Activated CD4-positive, alpha-beta T cell treated with anti-CD3 and anti-CD28 coated beads, Interleukin-2, amount 50 U/mL, for 48 hours (primary cell): ENCODE measurements at regions not wholly inside any gene's neighbourhood (a gene's known extent, or its start where the extent isn't known, plus 50 kb on each side); places are given as distances from the start of the nearest gene placed in this dataset.
"Not testable (repeated sequence)": the region's sequence is repeated elsewhere in the genome, so short reads cannot be mapped to it uniquely, and the experiment has no call there.

Source experiments
- DNase-seq, 2 experiments: peaks; one replicate each; pipeline ENCODE4 v3.0.0-alpha.2; 2020

DNA sequence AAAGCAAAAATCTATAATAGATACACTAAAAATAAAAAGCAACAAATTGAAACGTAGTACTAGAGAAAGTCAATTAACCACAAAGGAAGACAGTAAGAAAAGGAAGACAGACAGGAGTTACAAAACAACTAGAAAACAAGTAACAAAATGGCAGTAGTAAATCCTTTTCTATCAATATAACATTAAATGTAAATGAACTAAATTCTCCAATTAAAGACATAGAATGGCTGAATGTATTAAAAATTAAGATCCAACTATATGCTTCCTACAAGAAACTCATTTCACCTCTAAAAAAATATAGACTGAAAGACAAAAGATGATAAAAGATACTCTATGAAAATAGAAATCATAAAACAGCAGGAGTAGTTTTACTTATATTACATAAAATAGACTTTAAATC lies 79.1 kb downstream of the CTH start:
- DNase-seq: no peak

GRCh38 chr1:70495370-70495769 lies 84.3 kb downstream of the CTH start:
- DNase-seq: no peak

GRCh38 chr1:70496181-70496580 lies 85.1 kb downstream of the CTH start:
- no peak for DNase-seq

DNA sequence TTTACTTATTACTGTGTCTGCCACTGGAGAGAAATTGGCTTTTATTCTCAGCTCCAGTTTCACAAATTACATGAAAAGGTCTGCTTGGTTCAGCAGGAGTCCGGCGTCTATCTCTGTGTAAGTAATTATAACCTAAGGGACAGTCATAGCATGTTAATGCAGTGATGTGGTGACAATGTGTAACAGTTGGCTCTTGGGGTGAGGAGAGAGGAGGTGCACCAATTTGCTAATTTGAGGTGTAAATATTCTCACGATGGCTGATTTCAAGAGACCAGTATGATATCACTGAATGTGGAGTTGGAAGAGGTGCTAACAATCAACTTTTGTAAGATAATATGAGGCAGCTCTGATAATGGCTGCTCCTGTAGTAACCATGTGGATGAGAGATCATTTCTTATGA lies 86.1 kb downstream of the CTH start:
- no peak for DNase-seq

GRCh38 chr1:70498666-70499065 lies 87.6 kb downstream of the CTH start:
- DNase-seq: no peak

DNA sequence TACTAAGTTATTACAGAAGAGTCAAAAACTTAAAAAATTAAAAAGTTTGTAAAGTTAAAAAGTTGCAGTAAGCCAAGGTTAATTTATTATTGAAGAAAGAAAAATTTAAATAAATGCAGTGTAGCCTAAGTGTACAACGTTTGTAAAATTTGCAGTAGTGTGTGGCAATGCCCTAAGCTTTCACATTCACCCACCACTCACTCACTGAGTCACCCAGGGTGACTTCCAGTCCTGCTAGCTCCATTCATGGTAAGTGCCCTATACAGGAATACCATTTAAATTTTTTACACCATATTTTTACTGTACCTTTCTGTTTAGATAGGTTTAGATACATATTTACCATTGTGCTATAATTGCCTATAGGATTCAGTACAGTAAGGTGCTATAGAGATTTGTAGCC lies 88.6 kb downstream of the CTH start:
- no peak for DNase-seq

DNA sequence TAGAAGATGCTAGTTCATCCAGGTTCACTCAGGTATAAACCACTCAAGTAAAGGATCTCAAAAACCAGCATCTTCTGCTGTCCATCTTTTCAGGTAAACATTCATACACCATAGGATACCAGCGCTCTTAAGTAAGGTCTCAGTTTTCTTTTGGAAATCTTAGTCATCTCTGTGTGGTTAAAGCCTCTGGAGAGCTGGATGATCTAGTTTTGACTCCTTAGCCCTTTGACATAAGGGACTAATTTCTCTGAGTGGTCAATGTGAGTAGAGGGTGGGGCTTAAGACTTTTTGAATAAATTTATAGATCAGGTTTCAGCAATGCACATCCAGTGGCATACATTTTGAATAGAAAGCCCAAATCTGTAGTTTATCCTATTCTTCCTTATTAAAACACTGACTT lies 92.3 kb downstream of the CTH start:
- no peak for DNase-seq

- DNase-seq: peak in 1 of 2 experiments; percentile 11
Measured at GRCh38 chr1:70504176-70504820, 93.2 kb downstream of the CTH start.

- DNase-seq: no peak
Measured at GRCh38 chr1:70504821-70505193, 93.7 kb downstream of the CTH start.

- not testable (repeated sequence) for DNase-seq
Measured at GRCh38 chr1:70507991-70508390, 96.9 kb downstream of the CTH start.

DNA sequence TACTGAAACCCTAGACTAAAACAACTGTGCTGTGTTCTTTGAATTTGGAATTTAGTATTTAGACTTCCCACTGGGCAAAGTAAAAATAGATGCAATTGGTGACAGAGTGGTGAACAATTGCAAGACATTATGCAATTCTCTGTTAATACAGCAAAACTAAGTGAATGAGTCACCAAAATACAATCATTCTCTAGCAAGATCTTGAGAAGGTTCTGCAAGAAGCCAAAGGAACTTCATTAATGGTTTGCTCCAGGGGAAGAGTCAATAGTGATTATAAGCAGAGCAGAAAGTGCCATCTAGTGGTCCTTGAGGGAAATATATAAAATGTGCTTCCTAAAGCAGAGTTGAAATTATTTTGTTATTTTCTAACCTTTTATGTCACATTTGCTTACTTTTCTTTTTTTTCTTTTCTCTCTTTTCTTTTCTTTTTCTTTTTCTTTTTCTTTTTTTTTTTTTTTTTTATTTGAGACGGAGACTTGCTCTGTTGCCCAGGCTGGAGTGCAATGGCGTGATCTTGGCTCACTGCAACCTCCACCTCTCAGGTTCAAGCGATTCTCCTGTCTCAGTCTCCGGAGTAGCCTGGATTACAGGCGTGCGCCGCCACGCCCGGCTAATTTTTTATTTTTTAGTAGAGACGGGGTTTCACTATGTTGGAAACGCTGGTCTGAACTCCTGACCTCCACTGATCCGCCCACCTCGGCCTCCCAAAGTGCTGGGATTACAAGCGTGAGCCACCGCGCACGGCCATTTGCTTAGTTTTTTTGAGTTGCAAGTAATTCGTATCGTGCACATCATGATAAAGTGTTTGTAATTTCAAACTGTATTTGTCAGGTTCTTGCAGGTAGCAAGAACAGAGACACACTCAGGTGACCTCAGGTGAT lies 99.2 kb downstream of the CTH start:
- no peak for DNase-seq

GRCh38 chr1:70517444-70517843 lies 106.4 kb downstream of the CTH start:
- DNase-seq: no peak

- no peak for DNase-seq
Measured at GRCh38 chr1:70518106-70518505, 107.0 kb downstream of the CTH start.

DNA sequence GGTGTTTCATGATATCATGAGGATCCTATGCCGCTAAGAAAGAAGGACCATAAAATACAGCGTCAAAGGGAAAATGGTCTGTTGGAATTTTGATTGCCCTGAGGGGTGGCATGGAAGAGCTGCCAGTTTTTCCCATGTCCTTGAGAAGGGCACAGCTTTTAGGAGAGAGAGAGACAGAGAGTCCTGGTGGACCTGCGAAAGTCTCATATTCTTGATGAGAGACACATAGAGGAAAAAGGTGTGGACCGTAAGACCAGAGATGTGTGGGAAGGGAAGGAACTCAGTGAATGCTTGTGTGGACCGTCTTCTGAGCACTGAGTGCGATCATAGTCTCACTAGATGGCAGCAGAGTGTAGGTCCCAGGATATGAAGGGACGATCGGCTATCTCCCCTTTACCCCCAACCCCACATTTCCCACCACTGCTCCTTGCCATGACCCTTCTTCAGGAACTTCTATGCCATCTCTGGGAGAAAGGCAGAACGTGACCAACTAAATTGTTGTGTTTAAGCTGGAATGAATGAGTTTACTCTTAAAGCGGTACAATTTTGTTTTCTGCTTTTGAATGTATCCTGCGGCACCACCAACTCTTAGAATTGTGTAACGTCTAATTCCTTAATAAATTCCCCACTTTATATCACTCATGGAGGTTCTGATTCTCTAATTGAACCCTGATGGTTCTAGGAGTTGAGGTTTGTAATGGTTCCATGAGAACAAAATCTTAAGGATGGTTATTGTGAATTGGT lies 117.7 kb downstream of the CTH start:
- DNase-seq: peak in 1 of 2 experiments; percentile 9

DNA sequence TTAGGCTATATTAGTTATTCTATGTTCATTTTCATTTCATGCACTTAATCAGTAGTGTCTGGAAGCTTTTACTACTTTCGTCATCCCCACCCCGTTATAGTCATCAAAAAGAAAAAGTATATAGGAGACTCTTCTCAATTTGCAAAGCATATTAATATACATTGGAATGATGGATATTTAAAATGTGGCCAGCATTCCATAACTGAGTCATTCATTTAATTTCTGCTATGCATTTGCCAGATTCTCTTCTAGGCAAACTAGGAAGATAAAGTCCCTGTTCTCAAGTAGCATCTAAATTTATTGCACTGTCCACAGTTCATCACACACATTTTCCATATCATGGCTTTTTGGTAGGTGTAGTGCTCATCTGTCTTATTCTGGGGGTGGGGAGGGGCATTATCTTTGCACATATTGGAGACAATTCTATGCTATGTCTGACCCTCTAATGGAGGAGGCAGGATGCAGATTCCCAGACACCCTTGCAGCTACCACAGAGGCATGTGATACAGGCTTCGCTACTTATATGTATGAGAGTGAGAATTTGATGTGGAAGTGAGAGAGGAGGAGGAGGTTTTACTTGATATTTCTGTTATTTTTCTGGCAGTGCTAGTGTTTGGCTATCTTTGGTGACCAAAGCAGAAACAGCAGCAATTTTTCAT lies 125.8 kb downstream of the CTH start:
- DNase-seq: no peak

DNA sequence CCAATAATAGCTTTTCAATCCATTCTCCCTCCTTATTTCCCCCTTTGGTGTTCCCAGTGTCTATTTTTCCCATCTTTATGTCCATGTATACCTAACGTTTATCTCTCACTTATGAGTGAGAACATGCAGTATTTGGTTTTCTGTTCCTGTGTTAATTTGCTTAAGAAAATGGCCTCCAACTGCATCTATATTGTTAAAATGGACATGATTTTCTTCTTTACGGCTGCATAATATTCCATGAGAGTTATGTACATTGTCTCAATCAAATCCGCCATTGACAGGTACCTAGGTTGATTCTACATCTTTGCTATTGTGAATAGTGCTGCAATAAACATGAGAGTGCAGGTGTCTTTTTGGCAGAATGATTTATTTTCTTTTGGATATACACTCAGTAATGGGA lies 126.7 kb downstream of the CTH start:
- DNase-seq: no peak

- DNase-seq: no peak
Measured at GRCh38 chr1:70542030-70542429, 131.0 kb downstream of the CTH start.

GRCh38 chr1:70542856-70543255 lies 131.8 kb downstream of the CTH start:
- no peak for DNase-seq

DNA sequence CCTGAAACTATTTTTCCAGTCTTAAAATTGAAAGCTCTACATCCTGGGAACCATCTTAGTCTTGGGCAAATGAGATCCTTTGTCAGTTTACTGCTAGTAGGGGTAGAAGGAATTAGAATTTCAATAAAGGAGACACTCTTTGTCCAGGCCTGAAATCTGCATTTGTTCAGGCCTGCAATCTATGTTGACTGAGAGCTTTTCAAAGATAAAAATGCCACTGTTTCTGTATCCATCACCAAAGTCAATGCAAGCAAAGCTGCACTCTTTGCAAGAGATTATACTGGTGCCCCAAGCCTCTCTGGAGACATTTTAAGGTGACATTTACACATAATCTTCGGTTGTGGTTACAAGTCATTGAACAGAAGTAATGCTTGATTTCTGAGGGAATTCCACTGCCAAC lies 135.7 kb downstream of the CTH start:
- no peak for DNase-seq

GRCh38 chr1:70552662-70553566 lies 141.8 kb downstream of the CTH start:
- DNase-seq: no peak

- DNase-seq: no peak
Measured at GRCh38 chr1:70553567-70553956, 142.5 kb downstream of the CTH start.

DNA sequence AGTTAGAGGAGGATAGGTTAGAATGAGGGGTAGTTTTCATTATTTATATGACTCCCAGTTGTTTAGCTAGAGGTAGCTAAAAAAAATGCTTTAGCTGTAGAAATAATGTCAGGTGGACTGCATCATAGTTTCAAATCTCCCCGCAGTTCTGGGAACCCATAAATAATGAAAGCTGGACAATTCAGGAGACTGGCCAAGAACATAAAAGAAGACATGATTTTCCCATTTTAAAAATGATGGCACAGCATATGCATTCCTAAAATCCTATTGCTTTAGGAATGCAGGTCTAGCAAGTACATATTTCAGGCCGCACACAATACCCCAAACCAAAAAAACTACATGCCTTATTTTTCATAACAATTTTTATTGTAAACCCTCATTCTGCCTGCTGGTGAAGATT lies 143.3 kb downstream of the CTH start:
- DNase-seq: no peak
